Pulmonary artery endothelial cell (primary cell): ENCODE measurements at regions not wholly inside any gene's neighbourhood (a gene's known extent, or its start where the extent isn't known, plus 50 kb on each side); places are given as distances from the start of the nearest gene placed in this dataset.

Experiments
- DNase-seq: peaks from one replicate; pipeline ENCODE4 v3.0.0-alpha.2; 2011; ENCODE audit warnings: low read depth, low spot score

GRCh38 chr12:19857204-19857603, 417.9 kb downstream of the AEBP2 start:
- DNase-seq = no peak

DNA sequence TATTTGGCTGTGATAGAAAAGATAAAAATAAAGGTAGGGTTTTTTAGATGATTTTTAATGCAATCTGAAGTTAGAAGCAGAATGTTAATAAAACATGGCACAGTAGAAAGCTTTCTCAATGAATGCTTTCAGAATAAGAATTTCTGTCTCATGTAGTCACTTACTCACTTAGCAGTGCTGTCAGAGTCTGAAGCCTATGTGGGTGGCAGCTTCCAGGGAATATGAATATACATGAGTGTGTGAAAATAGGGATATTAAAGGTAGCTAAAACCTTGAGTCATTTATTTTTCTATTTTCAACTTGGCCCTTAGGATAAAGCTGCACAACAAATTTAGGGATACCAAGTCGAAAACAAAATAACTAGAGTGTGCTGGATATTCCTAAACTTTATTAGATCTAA, 427.9 kb downstream of the AEBP2 start:
- DNase-seq = no peak

GRCh38 chr12:19867970-19868369, 428.7 kb downstream of the AEBP2 start:
- no peak for DNase-seq

GRCh38 chr12:19869413-19869812, 430.1 kb downstream of the AEBP2 start:
- no peak for DNase-seq

GRCh38 chr12:19872621-19873540, 433.6 kb downstream of the AEBP2 start:
- DNase-seq = no peak

DNA sequence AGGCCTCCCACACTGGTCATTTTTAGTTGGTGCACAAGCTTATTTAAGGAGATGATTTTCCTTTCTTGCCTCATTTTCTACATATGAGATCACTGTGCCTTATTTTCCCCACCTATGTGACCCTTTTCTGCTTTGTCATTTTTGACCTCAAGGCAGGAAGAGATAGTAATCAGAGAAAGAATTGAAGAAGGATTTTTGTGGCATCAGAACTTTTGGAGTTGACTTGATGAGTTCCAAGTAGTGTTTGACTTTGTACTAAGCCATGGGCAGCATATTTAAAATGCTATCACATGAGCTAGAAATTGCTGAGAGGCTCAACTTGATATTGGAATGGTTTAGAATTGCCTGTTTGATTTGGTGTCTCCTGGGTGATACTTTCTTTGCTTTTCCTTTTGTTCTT, 440.8 kb downstream of the AEBP2 start:
- DNase-seq = no peak

GRCh38 chr12:19880721-19881120, 441.4 kb downstream of the AEBP2 start:
- no peak for DNase-seq

- DNase-seq = no peak
These were observed 443.1 kb downstream of the AEBP2 start for GRCh38 chr12:19882346-19882745.

DNA sequence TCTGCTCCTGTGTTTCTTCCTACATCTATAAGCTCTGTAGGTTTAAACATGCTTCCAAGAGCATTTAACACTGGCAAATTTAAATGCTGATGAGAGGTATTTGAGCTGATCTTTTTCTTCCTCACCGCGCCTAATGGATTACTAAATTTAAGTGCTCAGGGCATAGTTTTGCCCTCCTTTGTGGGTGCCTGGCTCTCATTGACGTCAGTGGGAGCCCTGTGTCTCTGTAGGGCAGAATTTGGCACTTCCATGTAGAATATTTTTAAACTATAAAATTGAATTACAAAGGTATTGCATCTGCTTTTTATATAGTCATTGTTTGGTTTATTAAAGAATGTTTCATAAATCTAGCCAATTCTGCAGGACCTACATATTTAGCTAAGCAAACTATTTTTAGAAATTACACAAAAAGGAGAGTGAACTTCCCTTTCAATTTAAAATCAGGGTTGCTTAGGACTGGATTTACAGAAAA, 444.8 kb downstream of the AEBP2 start:
- DNase-seq = no peak

DNA sequence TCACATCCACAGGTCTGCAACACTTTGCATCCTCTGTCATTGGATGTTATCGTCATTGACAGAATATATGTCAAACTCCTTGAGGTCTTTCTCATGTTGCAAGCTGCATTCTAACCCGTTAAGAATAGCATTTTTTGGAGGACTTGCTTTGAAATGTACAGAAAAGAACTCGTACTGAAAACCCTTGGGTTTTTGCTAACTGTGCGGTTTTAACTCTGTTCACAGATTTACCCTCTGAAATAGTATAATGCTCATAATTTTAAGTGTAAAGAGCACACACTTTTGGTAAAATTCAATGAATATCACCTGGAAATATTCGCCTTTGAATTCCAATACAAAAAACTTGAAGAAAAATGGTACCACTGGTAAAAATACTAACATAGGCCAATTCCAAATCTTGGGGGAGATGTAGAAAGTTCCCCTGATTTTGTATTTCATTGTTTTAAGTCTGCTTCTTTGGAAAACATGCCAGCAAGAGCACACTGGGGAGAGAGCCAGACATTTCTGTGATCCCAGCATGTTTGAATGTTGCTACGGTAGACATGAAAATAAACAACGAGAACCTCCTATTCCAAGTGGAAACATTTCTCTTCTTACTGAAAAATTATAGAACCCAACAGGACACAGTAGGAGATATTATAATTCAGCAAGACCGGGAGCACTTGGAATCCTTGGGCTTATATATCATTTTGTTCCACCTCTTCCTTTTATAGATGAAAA, 446.0 kb downstream of the AEBP2 start:
- no peak for DNase-seq

- no peak for DNase-seq
These were observed 446.8 kb downstream of the AEBP2 start for GRCh38 chr12:19886065-19886464.

DNA sequence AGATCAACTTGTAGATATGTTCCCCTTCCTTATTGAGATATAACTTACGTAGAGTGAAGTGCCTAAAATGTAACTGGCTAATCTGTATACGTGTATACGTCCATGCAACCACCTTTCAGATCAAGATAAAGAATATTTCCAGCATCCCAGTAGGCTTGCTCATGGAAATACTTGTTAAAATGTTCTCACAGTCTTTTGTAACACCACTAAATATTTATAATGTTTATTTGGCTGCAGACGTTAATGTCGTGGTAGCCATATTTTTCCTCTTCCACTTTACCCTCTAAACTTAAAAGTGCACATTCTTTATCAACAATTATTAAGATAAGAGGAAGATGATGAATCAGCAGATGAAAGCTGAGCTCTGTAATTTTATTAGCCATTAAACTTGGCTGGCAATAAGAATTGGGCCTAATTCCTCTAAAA, 447.4 kb downstream of the AEBP2 start:
- DNase-seq = no peak

DNA sequence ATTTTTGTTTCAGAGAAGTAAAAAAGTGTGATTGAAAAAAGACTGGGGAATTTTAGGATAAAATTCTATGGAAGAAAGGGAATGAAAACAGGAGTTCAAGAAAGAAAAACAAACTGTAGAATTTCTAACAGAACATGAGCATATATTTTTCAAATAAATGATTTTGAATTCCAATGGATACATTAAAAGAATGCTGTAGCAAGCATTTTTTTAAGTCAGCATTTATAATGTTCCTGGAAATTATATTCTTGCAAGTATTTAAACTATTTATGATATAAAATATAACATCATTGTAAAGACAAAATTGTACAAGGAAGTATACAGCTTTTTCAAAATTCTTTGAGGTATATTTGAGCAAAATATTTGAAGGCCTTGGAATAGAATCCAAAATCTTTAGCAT, 450.7 kb downstream of the AEBP2 start:
- no peak for DNase-seq

DNA sequence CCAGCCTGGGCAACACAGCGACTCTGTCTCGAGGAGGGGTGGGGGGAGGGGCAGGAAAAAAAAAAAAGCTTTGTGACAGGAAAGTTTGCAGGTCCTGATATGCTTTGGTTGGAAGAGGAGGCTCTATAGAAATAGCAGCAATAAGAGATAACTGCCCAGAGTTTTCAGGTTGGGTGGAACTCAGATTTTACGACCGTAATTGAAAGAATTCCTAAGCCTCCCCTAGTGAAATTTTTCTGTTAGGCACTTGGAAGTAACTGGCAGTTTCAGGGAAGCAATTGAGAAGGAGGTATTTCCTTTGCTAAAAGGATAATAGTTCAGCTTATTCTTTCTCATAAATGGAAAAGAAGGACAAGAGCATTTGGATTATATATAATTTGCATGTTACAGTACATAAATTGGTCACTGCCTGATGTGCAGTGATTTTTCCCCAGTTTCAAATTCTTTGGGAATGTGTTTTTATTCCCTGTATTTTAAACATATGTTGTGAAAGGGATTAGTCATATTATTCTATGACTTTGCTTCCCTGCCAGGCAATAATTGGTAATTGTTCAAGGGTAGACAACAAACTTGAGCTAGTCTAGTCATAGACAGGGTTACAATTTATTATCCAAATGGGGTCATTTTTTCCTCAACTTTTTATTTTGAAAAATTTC, 452.8 kb downstream of the AEBP2 start:
- DNase-seq = no peak

GRCh38 chr12:19893514-19893913, 454.2 kb downstream of the AEBP2 start:
- no peak for DNase-seq

DNA sequence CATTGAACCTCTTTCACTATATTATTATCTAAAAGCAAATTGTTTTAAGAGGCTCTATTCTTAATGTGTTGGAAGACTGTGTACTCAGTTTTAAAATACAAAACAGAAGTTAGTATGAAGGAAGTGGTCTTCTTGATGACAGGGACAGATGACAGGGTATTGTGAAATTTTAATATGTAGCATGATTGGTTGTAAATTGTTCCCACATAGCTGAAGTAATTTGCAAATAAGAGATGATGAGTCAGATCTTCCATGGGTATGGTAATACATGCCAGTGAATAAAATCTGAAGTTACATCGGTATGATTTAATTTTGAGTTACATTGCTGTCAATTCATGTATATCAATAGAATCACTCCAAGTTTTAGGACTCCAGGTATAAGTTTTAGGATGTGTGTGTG, 454.8 kb downstream of the AEBP2 start:
- no peak for DNase-seq

GRCh38 chr12:19894803-19895202, 455.5 kb downstream of the AEBP2 start:
- DNase-seq = no peak

- DNase-seq = no peak
These were observed 456.1 kb downstream of the AEBP2 start for GRCh38 chr12:19895246-19896020.

- no peak for DNase-seq
These were observed 456.7 kb downstream of the AEBP2 start for GRCh38 chr12:19896041-19896440.

- no peak for DNase-seq
These were observed 457.2 kb downstream of the AEBP2 start for GRCh38 chr12:19896534-19896933.

DNA sequence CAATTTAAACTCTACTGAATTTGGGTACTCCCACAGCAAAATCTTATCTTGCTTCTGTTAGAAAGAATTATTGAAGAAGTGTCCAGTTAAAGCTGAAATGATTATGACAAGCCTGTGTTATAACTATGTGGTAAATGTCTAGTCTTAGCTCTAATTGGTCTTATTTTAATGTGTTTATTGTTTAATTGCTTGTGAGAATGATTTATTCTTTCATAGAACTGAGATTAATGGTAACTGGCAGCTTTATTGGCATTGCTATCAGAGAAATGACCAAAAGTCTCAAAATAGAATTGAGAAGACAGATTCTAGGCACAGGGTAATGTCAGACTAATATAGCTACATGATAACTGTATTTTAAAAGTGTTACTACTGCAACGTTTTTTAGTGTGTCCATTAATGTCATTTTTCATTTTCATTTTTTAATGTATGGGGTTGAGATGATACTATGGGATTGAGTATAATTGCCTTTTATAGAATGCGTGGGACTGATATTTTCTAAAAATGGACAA, 458.7 kb downstream of the AEBP2 start:
- DNase-seq = no peak
